LNCaP clone FGC (cell line): ENCODE measurements at regions not wholly inside any gene's neighbourhood (a gene's known extent, or its start where the extent isn't known, plus 50 kb on each side); places are given as distances from the start of the nearest gene placed in this dataset.

ENCODE experiments used
- DNase-seq: peaks from one replicate; pipeline ENCODE4 v3.0.0-alpha.2; 2011; ENCODE audit warnings: low read depth
- H3K4me3 ChIP-seq: 2 replicates; pipeline ENCODE4 v1.5.1; 2011; ENCODE audit warnings: mild to moderate bottlenecking, low read depth, low read length, control low read depth
- CTCF ChIP-seq: IDR thresholded peaks from 2 replicates; pipeline ENCODE4 v1.5.1; 2012; ENCODE audit warnings: mild to moderate bottlenecking; ENCODE audit not compliant: control insufficient read depth, insufficient read depth; ENCODE audit errors: extremely low read depth

- no peak for TF ChIP-seq CTCF
- DNase-seq, result no peak
- no peak overlapping the region for H3K4me3 ChIP-seq
Observed at GRCh38 chr1:37400466-37401225, 73.7 kb upstream of the ZC3H12A start.

- DNase-seq, result no peak
- no peak overlapping the region for H3K4me3 ChIP-seq
- no peak for TF ChIP-seq CTCF
Observed at GRCh38 chr1:37403166-37403565, 71.2 kb upstream of the ZC3H12A start.

GRCh38 chr1:37404711-37405110, 69.7 kb upstream of the ZC3H12A start:
- no peak overlapping the region for H3K4me3 ChIP-seq
- no peak for TF ChIP-seq CTCF
- no peak for DNase-seq

- no peak for DNase-seq
- TF ChIP-seq CTCF, result no peak
- no peak overlapping the region for H3K4me3 ChIP-seq
Observed at GRCh38 chr1:37410105-37410504, 64.3 kb upstream of the ZC3H12A start.

GRCh38 chr1:37410815-37411214, 63.6 kb upstream of the ZC3H12A start:
- no peak overlapping the region for H3K4me3 ChIP-seq
- no peak for DNase-seq
- TF ChIP-seq CTCF, result no peak

- no peak overlapping the region for H3K4me3 ChIP-seq
- no peak for DNase-seq
- no peak for TF ChIP-seq CTCF
Observed at GRCh38 chr1:37415611-37416244, 58.7 kb upstream of the ZC3H12A start.
